OCI-LY3 (cell line): ENCODE measurements at regions not wholly inside any gene's neighbourhood (a gene's known extent, or its start where the extent isn't known, plus 50 kb on each side); places are given as distances from the start of the nearest gene placed in this dataset.

ENCODE experiments used
- EZH2phosphoT487 ChIP-seq: fragments of 200-600 bp; shearing (Covaris generic); IDR thresholded peaks from 2 replicates; pipeline ENCODE4 v1.6.1; 2018; ENCODE audit warnings: antibody characterized with exemption, mixed run types, low read depth
- TF ChIP-seq, protein P1 (sequence below): fragments of 200-600, 300-600 bp; sonication (generic); IDR thresholded peaks from 2 replicates; pipeline ENCODE4 v1.5.1; 2014; ENCODE audit warnings: antibody characterized with exemption, low read length, low read depth

DNA sequence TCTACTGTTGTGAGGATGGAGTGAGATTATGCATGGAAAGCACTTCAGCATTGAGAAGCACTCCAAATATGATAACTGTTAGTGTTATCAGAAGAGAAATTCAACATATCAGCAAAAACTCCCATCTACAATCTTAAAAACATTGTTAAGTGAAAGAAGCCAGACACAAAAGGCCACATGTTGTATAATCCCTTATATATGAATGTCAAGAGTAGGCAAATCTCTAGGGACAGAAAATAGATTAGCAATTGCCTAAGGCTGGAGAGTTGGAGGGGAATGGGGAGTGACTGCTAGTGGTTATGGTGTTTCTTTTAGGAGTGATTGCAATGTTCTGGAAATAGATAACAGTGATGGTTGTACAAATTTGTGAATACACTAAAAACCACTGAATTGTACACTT is 122.5 kb upstream of the LNX1 start:
- TF ChIP-seq, protein P1, sequence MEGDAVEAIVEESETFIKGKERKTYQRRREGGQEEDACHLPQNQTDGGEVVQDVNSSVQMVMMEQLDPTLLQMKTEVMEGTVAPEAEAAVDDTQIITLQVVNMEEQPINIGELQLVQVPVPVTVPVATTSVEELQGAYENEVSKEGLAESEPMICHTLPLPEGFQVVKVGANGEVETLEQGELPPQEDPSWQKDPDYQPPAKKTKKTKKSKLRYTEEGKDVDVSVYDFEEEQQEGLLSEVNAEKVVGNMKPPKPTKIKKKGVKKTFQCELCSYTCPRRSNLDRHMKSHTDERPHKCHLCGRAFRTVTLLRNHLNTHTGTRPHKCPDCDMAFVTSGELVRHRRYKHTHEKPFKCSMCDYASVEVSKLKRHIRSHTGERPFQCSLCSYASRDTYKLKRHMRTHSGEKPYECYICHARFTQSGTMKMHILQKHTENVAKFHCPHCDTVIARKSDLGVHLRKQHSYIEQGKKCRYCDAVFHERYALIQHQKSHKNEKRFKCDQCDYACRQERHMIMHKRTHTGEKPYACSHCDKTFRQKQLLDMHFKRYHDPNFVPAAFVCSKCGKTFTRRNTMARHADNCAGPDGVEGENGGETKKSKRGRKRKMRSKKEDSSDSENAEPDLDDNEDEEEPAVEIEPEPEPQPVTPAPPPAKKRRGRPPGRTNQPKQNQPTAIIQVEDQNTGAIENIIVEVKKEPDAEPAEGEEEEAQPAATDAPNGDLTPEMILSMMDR, result no peak
- TF ChIP-seq EZH2phosphoT487, result no peak
